H1 (cell line): ENCODE measurements at regions not wholly inside any gene's neighbourhood (a gene's known extent, or its start where the extent isn't known, plus 50 kb on each side); places are given as distances from the start of the nearest gene placed in this dataset.

Experiments used
- CTCF ChIA-PET: fragments of 300-600 bp; sonication (Branson Sonifier 250); formaldehyde crosslinking; loops from one replicate; lab custom pipeline; 2021; ENCODE audit not compliant: partially characterized antibody; lab: Charles Lee
- POLR2A ChIA-PET: fragments of 300-600 bp; sonication (Branson Sonifier 250); formaldehyde crosslinking; loops from one replicate; lab custom pipeline; 2021; ENCODE audit warnings: inconsistent platforms; ENCODE audit not compliant: partially characterized antibody; lab: Charles Lee
- DNase-seq, 2 experiments: peaks; one replicate each; pipeline versions ENCODE4 v3.0.0 to v3.0.0-alpha.2; 2010 to 2022; ENCODE audit warnings: low spot score in 2 of 2, low read depth in 1 of 2, mixed read lengths in 1 of 2
- FAIRE-seq: peaks from 2 replicates; lab custom pipeline; 2011; peaks lifted over from hg19 to GRCh38; lab: Jason Lieb, UNC
- H2AFZ ChIP-seq: 2 replicates; pipeline ENCODE4 v1.8.1; 2012; ENCODE audit warnings: low read length, inconsistent platforms
- H2AK5ac ChIP-seq: 2 replicates; pipeline ENCODE4 v1.6.1; 2013; ENCODE audit warnings: low read depth, low read length
- H2BK120ac ChIP-seq: replicated peaks from 2 replicates; pipeline ENCODE3; 2013; ENCODE audit warnings: low read depth, low read length, inconsistent platforms
- H2BK12ac ChIP-seq: 2 replicates; pipeline ENCODE4 v1.6.1; 2013; ENCODE audit warnings: low read depth, low read length
- H2BK15ac ChIP-seq: 2 replicates; pipeline ENCODE4 v1.6.1; 2013; ENCODE audit warnings: low read length
- H2BK20ac ChIP-seq: 2 replicates; pipeline ENCODE4 v1.6.1; 2013; ENCODE audit warnings: low read length
- H2BK5ac ChIP-seq: 2 replicates; pipeline ENCODE4 v1.6.1; 2013; ENCODE audit warnings: low read depth, low read length
- H3K14ac ChIP-seq: 2 replicates; pipeline ENCODE4 v1.6.1; 2013; ENCODE audit warnings: inconsistent platforms; ENCODE audit not compliant: insufficient read length
- H3K18ac ChIP-seq: 2 replicates; pipeline ENCODE4 v1.6.1; 2013; ENCODE audit warnings: low read length; ENCODE audit errors: extremely low read depth
- H3K23ac ChIP-seq: 2 replicates; pipeline ENCODE4 v1.6.1; 2013; ENCODE audit warnings: inconsistent platforms; ENCODE audit not compliant: insufficient read length
- H3K23me2 ChIP-seq: 2 replicates; pipeline ENCODE4 v1.6.1; 2013; ENCODE audit warnings: low read depth, low read length
- H3K27ac ChIP-seq: 2 replicates; pipeline ENCODE4 v1.6.1; 2011; ENCODE audit warnings: low read depth, low read length, inconsistent platforms
- H3K27me3 ChIP-seq, 4 experiments: replicated peaks in 1 of 4; 1 replicate in 1 of 4; 2 replicates in 3 of 4; pipeline versions ENCODE4 v1.6.1 to v1.8.1; 2011 to 2013; ENCODE audit warnings: low read length in 3 of 4, mild to moderate bottlenecking in 3 of 4, inconsistent platforms in 2 of 4, mixed read lengths in 2 of 4, moderate library complexity in 1 of 4; ENCODE audit not compliant: control insufficient read depth in 3 of 4, insufficient read depth in 3 of 4; ENCODE audit errors: extremely low read depth in 1 of 4
- H3K36me3 ChIP-seq, 4 experiments: 2 replicates each; pipeline versions ENCODE4 v1.6.1 to v1.8.1; 2011 to 2013; ENCODE audit warnings: mild to moderate bottlenecking in 4 of 4, low read length in 3 of 4, moderate library complexity in 2 of 4, control low read depth in 1 of 4, inconsistent platforms in 1 of 4; ENCODE audit not compliant: insufficient read depth in 4 of 4, control insufficient read depth in 2 of 4
- H3K4ac ChIP-seq: replicated peaks from 2 replicates; pipeline ENCODE3; 2013; ENCODE audit warnings: low read length, low read depth, mixed read lengths, inconsistent platforms; ENCODE audit not compliant: insufficient read length
- H3K4me1 ChIP-seq, 4 experiments: replicated peaks in 1 of 4; 1 replicate in 1 of 4; 2 replicates in 3 of 4; pipeline versions ENCODE4 v1.6.1 to v1.8.1; 2011 to 2013; ENCODE audit warnings: low read length in 3 of 4, inconsistent platforms in 2 of 4, mixed read lengths in 1 of 4; ENCODE audit not compliant: insufficient read depth in 4 of 4, control insufficient read depth in 3 of 4
- H3K4me2 ChIP-seq, 2 experiments: 2 replicates each; pipeline versions ENCODE4 v1.6.1 to v1.8.1; 2011 to 2013; ENCODE audit warnings: low read depth in 2 of 2, low read length in 2 of 2, control low read depth in 1 of 2, inconsistent platforms in 1 of 2, mild to moderate bottlenecking in 1 of 2; ENCODE audit not compliant: insufficient read depth in 1 of 2
- H3K4me3 ChIP-seq, 4 experiments: fragments of 200-600, 300-600 bp in 1 of 4; sonication (generic), shearing (Covaris generic), sonication (Bioruptor Twin) in 1 of 4; 2 replicates each; pipeline versions ENCODE4 v1.5.1 to v1.8.1; 2011 to 2016; ENCODE audit warnings: low read length in 4 of 4, low read depth in 3 of 4, control low read depth in 2 of 4, inconsistent platforms in 2 of 4, mild to moderate bottlenecking in 2 of 4, mixed read lengths in 1 of 4, moderate library complexity in 1 of 4; ENCODE audit not compliant: insufficient read depth in 2 of 4; ENCODE audit errors: extremely low read depth in 1 of 4
- H3K56ac ChIP-seq: replicated peaks from 2 replicates; pipeline ENCODE3; 2013; ENCODE audit warnings: low read depth, mild to moderate bottlenecking, mixed read lengths, low read length, inconsistent platforms; ENCODE audit not compliant: insufficient read length
- H3K79me1 ChIP-seq: 2 replicates; pipeline ENCODE4 v1.6.1; 2013; ENCODE audit warnings: low read depth, low read length, control low read depth
- H3K79me2 ChIP-seq, 2 experiments: 2 replicates each; pipeline versions ENCODE4 v1.6.1 to v1.8.1; 2012 to 2013; ENCODE audit warnings: low read length in 2 of 2, mild to moderate bottlenecking in 2 of 2, inconsistent platforms in 1 of 2; ENCODE audit not compliant: insufficient read depth in 2 of 2, control insufficient read depth in 1 of 2
- H3K9ac ChIP-seq, 4 experiments: replicated peaks in 1 of 4; 1 replicate in 1 of 4; 2 replicates in 3 of 4; pipeline versions ENCODE4 v1.6.1 to v1.8.1; 2011 to 2013; ENCODE audit warnings: low read depth in 3 of 4, low read length in 3 of 4, control low read depth in 2 of 4, mild to moderate bottlenecking in 2 of 4, moderate library complexity in 2 of 4, inconsistent platforms in 1 of 4; ENCODE audit errors: extremely low read depth in 1 of 4
- H3K9me3 ChIP-seq, 2 experiments: 2 replicates each; pipeline versions ENCODE4 v1.6.1 to v1.8.1; 2012 to 2013; ENCODE audit warnings: mild to moderate bottlenecking in 2 of 2, moderate library complexity in 2 of 2, control low read depth in 1 of 2, inconsistent platforms in 1 of 2, low read depth in 1 of 2, low read length in 1 of 2, mixed read lengths in 1 of 2; ENCODE audit not compliant: insufficient read depth in 2 of 2
- H4K20me1 ChIP-seq, 2 experiments: replicated peaks in 1 of 2; 2 replicates each; pipeline versions ENCODE3 to v1.8.1; 2011 to 2013; ENCODE audit warnings: inconsistent platforms in 2 of 2, low read length in 2 of 2, mild to moderate bottlenecking in 1 of 2; ENCODE audit not compliant: insufficient read depth in 2 of 2, control insufficient read depth in 1 of 2
- H4K5ac ChIP-seq: 2 replicates; pipeline ENCODE4 v1.6.1; 2013; ENCODE audit warnings: low read length, low read depth, mixed read lengths, inconsistent platforms; ENCODE audit not compliant: insufficient read length
- H4K8ac ChIP-seq: 2 replicates; pipeline ENCODE4 v1.8.0; 2013; ENCODE audit warnings: mild to moderate bottlenecking, moderate library complexity, low read length, inconsistent platforms; ENCODE audit not compliant: insufficient read depth; ENCODE audit errors: extremely low read depth
- H4K91ac ChIP-seq: replicated peaks from 2 replicates; pipeline ENCODE3; 2013; ENCODE audit warnings: low read length, mixed read lengths, inconsistent platforms; ENCODE audit not compliant: insufficient read length
- BACH1 ChIP-seq: IDR thresholded peaks from 2 replicates; pipeline ENCODE4 v1.6.1; 2012; ENCODE audit warnings: low read length, improper control_type of control experiment
- CREB1 ChIP-seq: IDR thresholded peaks from 2 replicates; pipeline ENCODE4 v1.6.1; 2012; ENCODE audit warnings: inconsistent platforms
- CTBP2 ChIP-seq: IDR thresholded peaks from 2 replicates; pipeline ENCODE4 v1.7.0; 2011; ENCODE audit warnings: borderline replicate concordance, mild to moderate bottlenecking, moderate library complexity, mixed read lengths, low read length; ENCODE audit not compliant: insufficient read depth, insufficient read length
- JUN ChIP-seq: IDR thresholded peaks from 2 replicates; pipeline ENCODE4 v1.6.1; 2011; ENCODE audit warnings: low read depth, mild to moderate bottlenecking, improper control_type of control experiment, low read length
- POLR2AphosphoS5 ChIP-seq: IDR thresholded peaks from 2 replicates; pipeline ENCODE4 v1.6.1; 2011; ENCODE audit warnings: low read depth, low read length
- RBBP5 ChIP-seq: IDR thresholded peaks from 2 replicates; pipeline ENCODE4 v1.7.1; 2012; ENCODE audit warnings: low read depth, mild to moderate bottlenecking, inconsistent platforms, low read length, moderate library complexity, borderline replicate concordance
- SP2 ChIP-seq: IDR thresholded peaks from 2 replicates; pipeline ENCODE4 v1.6.1; 2012; ENCODE audit warnings: mild to moderate bottlenecking, low read length, inconsistent platforms
- ZNF274 ChIP-seq: IDR thresholded peaks from 2 replicates; pipeline ENCODE4 v1.7.0; 2012; ENCODE audit warnings: low read length, borderline replicate concordance; ENCODE audit errors: extremely low read depth
- WGBS, 2 experiments: shearing (Covaris generic) in 1 of 2; methylation state at CpG; one replicate each; pipeline versions ENCODE4 v1.1.6 to v1.1.7; 2013 to 2015; ENCODE audit warnings: low lambda C conversion rate in 2 of 2, mixed read lengths in 2 of 2, inconsistent platforms in 1 of 2, low coverage in 1 of 2, missing lambda C conversion rate in 1 of 2; ENCODE audit not compliant: insufficient replicate concordance in 2 of 2, insufficient coverage in 1 of 2, insufficient read length in 1 of 2; ENCODE audit errors: extremely low coverage in 1 of 2, missing lambda C conversion rate in 1 of 2; 5-methylcytosine and 5-hydroxymethylcytosine counted together
- TF ChIP-seq, protein P1 (sequence below): IDR thresholded peaks from 2 replicates; pipeline ENCODE4 v1.6.1; 2011; ENCODE audit warnings: low read length, improper control_type of control experiment
- TF ChIP-seq, protein P2 (sequence below): IDR thresholded peaks from 2 replicates; pipeline ENCODE4 v1.6.1; 2012; ENCODE audit warnings: low read length, inconsistent platforms
- TF ChIP-seq, protein P3 (sequence below): IDR thresholded peaks from 2 replicates; pipeline ENCODE4 v1.6.1; 2011; ENCODE audit warnings: low read depth, mild to moderate bottlenecking, low read length; ENCODE audit not compliant: insufficient read depth

DNA sequence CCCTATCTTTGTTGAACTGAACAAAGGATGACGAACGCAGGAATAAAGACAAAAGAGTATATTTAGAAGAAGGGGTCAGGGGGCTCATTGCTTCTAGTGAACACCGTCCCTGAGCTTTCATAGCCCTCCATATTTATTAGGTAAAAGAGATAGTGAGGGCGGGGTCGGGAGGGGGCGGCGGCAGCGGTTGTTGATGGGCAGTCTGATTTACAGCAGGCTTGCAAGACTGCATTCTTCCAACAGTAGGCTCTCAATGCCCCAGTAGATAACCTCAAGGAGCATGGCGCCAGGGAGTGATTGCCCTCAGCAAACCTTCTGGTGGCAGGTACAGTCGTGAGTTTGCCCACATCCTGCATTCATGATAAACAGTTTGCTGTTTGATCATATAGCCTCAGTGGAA, 563.3 kb upstream of the SYNCRIP start:
- no peak for FAIRE-seq
- no peaks in the 10 kb centered on the region for H3K27me3 ChIP-seq
- no peak for DNase-seq
- TF ChIP-seq, protein P1, sequence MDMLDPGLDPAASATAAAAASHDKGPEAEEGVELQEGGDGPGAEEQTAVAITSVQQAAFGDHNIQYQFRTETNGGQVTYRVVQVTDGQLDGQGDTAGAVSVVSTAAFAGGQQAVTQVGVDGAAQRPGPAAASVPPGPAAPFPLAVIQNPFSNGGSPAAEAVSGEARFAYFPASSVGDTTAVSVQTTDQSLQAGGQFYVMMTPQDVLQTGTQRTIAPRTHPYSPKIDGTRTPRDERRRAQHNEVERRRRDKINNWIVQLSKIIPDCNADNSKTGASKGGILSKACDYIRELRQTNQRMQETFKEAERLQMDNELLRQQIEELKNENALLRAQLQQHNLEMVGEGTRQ = no peak
- TF ChIP-seq, protein P2, sequence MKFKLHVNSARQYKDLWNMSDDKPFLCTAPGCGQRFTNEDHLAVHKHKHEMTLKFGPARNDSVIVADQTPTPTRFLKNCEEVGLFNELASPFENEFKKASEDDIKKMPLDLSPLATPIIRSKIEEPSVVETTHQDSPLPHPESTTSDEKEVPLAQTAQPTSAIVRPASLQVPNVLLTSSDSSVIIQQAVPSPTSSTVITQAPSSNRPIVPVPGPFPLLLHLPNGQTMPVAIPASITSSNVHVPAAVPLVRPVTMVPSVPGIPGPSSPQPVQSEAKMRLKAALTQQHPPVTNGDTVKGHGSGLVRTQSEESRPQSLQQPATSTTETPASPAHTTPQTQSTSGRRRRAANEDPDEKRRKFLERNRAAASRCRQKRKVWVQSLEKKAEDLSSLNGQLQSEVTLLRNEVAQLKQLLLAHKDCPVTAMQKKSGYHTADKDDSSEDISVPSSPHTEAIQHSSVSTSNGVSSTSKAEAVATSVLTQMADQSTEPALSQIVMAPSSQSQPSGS = no peak
- TF ChIP-seq, protein P3, sequence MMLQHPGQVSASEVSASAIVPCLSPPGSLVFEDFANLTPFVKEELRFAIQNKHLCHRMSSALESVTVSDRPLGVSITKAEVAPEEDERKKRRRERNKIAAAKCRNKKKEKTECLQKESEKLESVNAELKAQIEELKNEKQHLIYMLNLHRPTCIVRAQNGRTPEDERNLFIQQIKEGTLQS = no peak
- no peak for TF ChIP-seq CREB1
- TF ChIP-seq RBBP5 = no peak
- TF ChIP-seq BACH1 = no peak
- TF ChIP-seq POLR2AphosphoS5 = no peak
- TF ChIP-seq SP2 = no peak
- no peak for TF ChIP-seq ZNF274
- no peak for TF ChIP-seq CTBP2
- no peak for TF ChIP-seq JUN

More for the DNA sequence above, 563.3 kb upstream of the SYNCRIP start:
- Histone ChIP-seq H2BK12ac (no peak overlapping the region), H4K5ac (no peak overlapping the region), H4K20me1 (no peaks in the 10 kb centered on the region), H2AK5ac (no peak overlapping the region), H2BK120ac (no peak overlapping the region), H3K79me1 (no peaks in the 10 kb centered on the region), H3K18ac (no peak overlapping the region; the same call in 1 of the 2 replicates), H3K36me3 (no peaks in the 10 kb centered on the region), H3K4me1 (peaks cover 0 to 4% (median 1%) of the 10 kb centered on the region in 4 experiments; a peak in 1 of 7 replicates), H2BK20ac (no peak overlapping the region), H3K27ac (no peak overlapping the region), H3K23ac (no peak overlapping the region), H3K79me2 (no peaks in the 10 kb centered on the region), H3K23me2 (no peaks in the 10 kb centered on the region), H3K4me2 (no peak overlapping the region), H4K91ac (no peak overlapping the region), H3K4me3 (no peak overlapping the region), H2BK15ac (no peak overlapping the region), H3K9ac (no peak overlapping the region), H3K14ac (no peak overlapping the region), H3K9me3 (peaks cover 0 to under 1% of the 10 kb centered on the region in 2 experiments; a peak in 1 of 4 replicates), H4K8ac (no peak overlapping the region), H2AFZ (no peak overlapping the region), H3K4ac (no peak overlapping the region), H3K56ac (no peak overlapping the region), H2BK5ac (no peak overlapping the region)
- 98% methylated on average over 10 of the region's 10 CpGs; no CpG with 5 or more reads in 1 of the 2 experiments for WGBS, 2 experiments
- CTCF ChIA-PET = interaction anchor here (0.6 kb wide), 1 partner anchor 559 kb away, joined by 3 read pairs; no protein-coding TSS in a partner anchor
- POLR2A ChIA-PET = no interaction called here
